ENCODE measurements at regions not wholly inside any gene's neighbourhood (a gene's known extent, or its start where the extent isn't known, plus 50 kb on each side); places are given as distances from the start of the nearest gene placed in this dataset.

DNA sequence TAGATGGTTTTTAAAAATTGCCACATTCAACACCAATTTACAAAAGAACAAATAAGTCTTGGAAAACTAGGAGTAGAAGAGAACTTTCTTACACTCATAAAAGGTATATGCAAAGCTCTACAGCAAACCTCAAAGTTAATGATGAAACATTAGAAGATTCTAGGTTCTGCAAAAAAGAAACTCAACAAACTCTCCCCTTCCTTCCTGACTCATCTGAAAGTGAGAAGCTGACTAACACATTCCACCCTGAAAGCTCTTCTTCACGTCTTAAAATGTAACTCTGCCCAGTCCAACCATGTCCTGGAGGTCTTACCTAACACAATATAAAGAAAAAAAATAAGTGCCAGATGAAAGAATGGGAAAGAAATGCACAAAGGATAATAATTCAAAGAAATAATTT is 218.9 kb upstream of the ISX start:
- 28% methylated on average over 1 of the region's 1 CpG for WGBS
- no peak for DNase-seq (ENCODE audit: low read depth in 6 of 9, low spot score in 9 of 9)
- no peaks in the 10 kb centered on the region for H3K36me3 ChIP-seq (ENCODE audit: control insufficient read depth in 2 of 2, insufficient read depth in 2 of 2, low read length in 1 of 2)
- no peak overlapping the region for H3K27ac ChIP-seq (ENCODE audit: low read depth in 1 of 2, low read length in 1 of 2)
- no peaks in the 10 kb centered on the region for H3K4me1 ChIP-seq (ENCODE audit: control insufficient read depth in 2 of 2, insufficient read depth in 2 of 2, low read length in 2 of 2)
- no peak overlapping the region for H3K4me3 ChIP-seq (ENCODE audit: low read length in 2 of 2)
- no peaks in the 10 kb centered on the region for H3K9me3 ChIP-seq (ENCODE audit: control insufficient read depth in 2 of 2, insufficient read depth in 1 of 2, low read length in 1 of 2)
- H3K27me3 ChIP-seq (ENCODE audit: control insufficient read depth in 2 of 2, insufficient read depth in 1 of 2, low read length in 1 of 2): no peaks in the 10 kb centered on the region

DNA sequence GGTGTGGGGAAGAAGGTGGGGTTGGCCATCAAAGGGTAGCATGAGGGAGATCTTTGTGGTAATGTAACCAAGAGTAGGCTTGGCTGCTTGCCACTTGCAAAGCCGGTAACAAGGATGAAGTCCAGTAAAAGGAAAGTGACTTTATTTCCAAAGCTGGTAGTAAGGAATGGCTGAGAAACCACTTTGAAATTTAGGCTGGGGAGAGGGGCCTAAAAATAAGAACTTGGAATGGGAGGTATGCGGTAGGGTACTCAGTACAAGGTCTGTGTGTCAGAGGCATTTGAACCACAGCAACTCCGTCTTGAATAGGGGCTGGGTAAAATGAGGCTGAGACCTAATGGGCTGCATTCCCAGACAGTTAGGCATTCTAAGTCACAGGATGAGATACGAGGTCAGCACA is 216.0 kb upstream of the ISX start:
- Histone ChIP-seq H3K27me3 (ENCODE audit: control insufficient read depth in 2 of 2, insufficient read depth in 1 of 2, low read length in 1 of 2) (no peaks in the 10 kb centered on the region), H3K4me3 (ENCODE audit: low read length in 2 of 2) (no peak overlapping the region), H3K27ac (ENCODE audit: low read depth in 1 of 2, low read length in 1 of 2) (no peak overlapping the region), H3K36me3 (ENCODE audit: control insufficient read depth in 2 of 2, insufficient read depth in 2 of 2, low read length in 1 of 2) (no peaks in the 10 kb centered on the region), H3K9me3 (ENCODE audit: control insufficient read depth in 2 of 2, insufficient read depth in 1 of 2, low read length in 1 of 2) (no peaks in the 10 kb centered on the region), H3K4me1 (ENCODE audit: control insufficient read depth in 2 of 2, insufficient read depth in 2 of 2, low read length in 2 of 2) (no peaks in the 10 kb centered on the region)
- 80% methylated on average over 4 of the region's 4 CpGs for WGBS
- no peak for DNase-seq (ENCODE audit: low read depth in 6 of 9, low spot score in 9 of 9)

DNA sequence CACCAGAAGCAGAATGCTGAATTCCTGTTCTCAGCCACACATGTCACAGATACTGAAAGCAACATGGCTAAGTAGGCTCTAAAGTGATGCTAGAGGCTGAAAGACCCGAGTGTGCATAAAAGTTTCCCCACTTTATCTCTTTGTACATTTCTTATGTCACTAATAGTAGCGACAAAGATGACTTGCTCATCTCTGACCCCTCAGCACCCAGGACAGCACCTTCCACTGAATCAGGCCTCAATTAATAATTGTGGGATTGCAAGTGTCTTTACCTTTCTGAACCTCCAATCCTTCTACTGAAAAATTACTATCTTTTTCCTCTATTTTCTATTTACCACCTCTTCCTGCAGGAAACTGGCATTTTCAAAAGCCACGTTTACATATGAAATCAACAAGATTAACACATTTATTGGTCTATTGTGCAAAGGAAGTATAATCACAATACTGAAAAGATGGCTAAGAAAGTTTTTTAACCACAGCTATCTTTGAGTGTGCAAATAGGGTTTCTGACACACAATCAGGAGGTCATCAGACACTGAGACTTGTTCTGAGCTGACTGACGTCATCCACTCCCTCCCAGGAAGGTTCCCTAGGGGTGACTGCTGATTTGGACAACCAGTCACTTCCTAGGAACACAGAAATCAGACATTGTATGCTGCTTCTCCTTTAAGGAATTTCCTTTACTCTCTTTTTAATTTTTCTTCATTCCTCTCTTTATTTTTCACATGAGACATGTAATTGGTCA is 213.9 kb upstream of the ISX start:
- DNase-seq (ENCODE audit: low read depth in 6 of 9, low spot score in 9 of 9): no peak
- no peaks in the 10 kb centered on the region for H3K4me1 ChIP-seq (ENCODE audit: control insufficient read depth in 2 of 2, insufficient read depth in 2 of 2, low read length in 2 of 2)
- H3K4me3 ChIP-seq (ENCODE audit: low read length in 2 of 2): no peak overlapping the region
- H3K36me3 ChIP-seq (ENCODE audit: control insufficient read depth in 2 of 2, insufficient read depth in 2 of 2, low read length in 1 of 2): no peaks in the 10 kb centered on the region
- no peaks in the 10 kb centered on the region for H3K27me3 ChIP-seq (ENCODE audit: control insufficient read depth in 2 of 2, insufficient read depth in 1 of 2, low read length in 1 of 2)
- no peak overlapping the region for H3K27ac ChIP-seq (ENCODE audit: low read depth in 1 of 2, low read length in 1 of 2)
- WGBS: 75% methylated on average over 4 of the region's 4 CpGs
- no peaks in the 10 kb centered on the region for H3K9me3 ChIP-seq (ENCODE audit: control insufficient read depth in 2 of 2, insufficient read depth in 1 of 2, low read length in 1 of 2)

DNA sequence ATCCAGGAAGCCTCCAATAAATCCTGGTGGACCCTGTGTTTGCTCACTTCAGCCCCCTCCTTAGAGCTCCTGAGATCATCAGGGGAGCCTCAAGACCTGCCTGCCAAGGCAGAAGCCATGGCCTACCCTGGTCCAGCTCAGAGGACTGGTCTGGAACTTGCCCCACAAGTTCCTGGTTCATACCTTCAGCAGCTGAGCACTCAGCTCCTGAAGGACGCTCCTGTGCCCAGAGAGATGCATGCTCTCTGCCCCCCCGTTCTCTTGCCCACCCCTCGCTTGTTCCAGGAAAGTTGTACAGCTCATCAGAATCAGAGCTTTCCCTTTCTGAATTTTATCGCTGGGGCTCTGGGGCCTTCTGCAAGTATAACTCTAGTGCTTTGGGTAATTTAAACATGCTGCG is 210.5 kb upstream of the ISX start:
- H3K27me3 ChIP-seq (ENCODE audit: control insufficient read depth in 2 of 2, insufficient read depth in 1 of 2, low read length in 1 of 2): no peaks in the 10 kb centered on the region
- 95% methylated on average over 5 of the region's 5 CpGs for WGBS
- no peaks in the 10 kb centered on the region for H3K36me3 ChIP-seq (ENCODE audit: control insufficient read depth in 2 of 2, insufficient read depth in 2 of 2, low read length in 1 of 2)
- H3K27ac ChIP-seq (ENCODE audit: low read depth in 1 of 2, low read length in 1 of 2): no peak overlapping the region
- no peaks in the 10 kb centered on the region for H3K9me3 ChIP-seq (ENCODE audit: control insufficient read depth in 2 of 2, insufficient read depth in 1 of 2, low read length in 1 of 2)
- DNase-seq (ENCODE audit: low read depth in 6 of 9, low spot score in 9 of 9): no peak
- H3K4me1 ChIP-seq (ENCODE audit: control insufficient read depth in 2 of 2, insufficient read depth in 2 of 2, low read length in 2 of 2): no peaks in the 10 kb centered on the region
- H3K4me3 ChIP-seq (ENCODE audit: low read length in 2 of 2): no peak overlapping the region

DNA sequence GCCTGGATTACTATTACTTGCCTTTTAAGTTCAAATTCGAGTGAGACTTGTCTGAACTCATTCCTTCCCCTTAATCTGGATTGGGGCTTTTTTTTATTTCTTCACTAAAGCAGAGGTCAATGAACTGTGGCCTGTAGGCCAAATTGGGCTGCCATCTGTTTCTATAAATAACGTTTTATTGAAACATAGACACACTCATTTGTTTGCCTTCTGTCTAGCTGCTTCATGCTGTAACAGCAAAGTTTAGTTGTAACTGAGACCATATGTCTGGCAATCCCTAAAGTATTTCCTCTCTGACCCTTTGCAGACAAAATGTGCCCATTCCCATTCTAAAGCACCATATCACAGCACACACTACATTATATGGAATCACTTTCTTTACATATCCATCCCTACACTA is 207.9 kb upstream of the ISX start:
- WGBS: 81% methylated on average over 2 of the region's 2 CpGs
- Histone ChIP-seq H3K27ac (ENCODE audit: low read depth in 1 of 2, low read length in 1 of 2) (no peak overlapping the region), H3K27me3 (ENCODE audit: control insufficient read depth in 2 of 2, insufficient read depth in 1 of 2, low read length in 1 of 2) (no peaks in the 10 kb centered on the region), H3K4me3 (ENCODE audit: low read length in 2 of 2) (no peak overlapping the region), H3K36me3 (ENCODE audit: control insufficient read depth in 2 of 2, insufficient read depth in 2 of 2, low read length in 1 of 2) (no peaks in the 10 kb centered on the region), H3K4me1 (ENCODE audit: control insufficient read depth in 2 of 2, insufficient read depth in 2 of 2, low read length in 2 of 2) (no peaks in the 10 kb centered on the region), H3K9me3 (ENCODE audit: control insufficient read depth in 2 of 2, insufficient read depth in 1 of 2, low read length in 1 of 2) (no peaks in the 10 kb centered on the region)
- no peak for DNase-seq (ENCODE audit: low read depth in 6 of 9, low spot score in 9 of 9)

DNA sequence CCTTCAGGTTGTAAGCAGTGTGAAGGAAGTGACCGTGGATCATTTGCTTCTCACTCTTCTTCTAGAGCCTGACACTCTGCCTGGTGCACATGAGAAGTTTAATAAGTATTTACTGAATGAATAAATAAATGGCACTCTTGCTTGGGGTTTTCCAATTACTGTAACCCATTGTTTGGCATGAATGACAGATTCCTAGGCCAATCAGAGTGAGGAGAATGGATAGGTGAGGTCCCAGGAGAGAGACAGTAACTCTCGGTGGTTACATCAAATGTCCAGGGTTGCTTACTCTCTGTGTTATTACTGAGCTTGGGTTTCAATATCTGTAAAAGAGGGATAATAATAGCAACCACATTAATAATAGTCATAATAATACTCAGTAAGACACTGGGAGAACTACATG is 204.2 kb upstream of the ISX start:
- Histone ChIP-seq H3K9me3 (ENCODE audit: control insufficient read depth in 2 of 2, insufficient read depth in 1 of 2, low read length in 1 of 2) (no peaks in the 10 kb centered on the region), H3K4me1 (ENCODE audit: control insufficient read depth in 2 of 2, insufficient read depth in 2 of 2, low read length in 2 of 2) (no peaks in the 10 kb centered on the region), H3K4me3 (ENCODE audit: low read length in 2 of 2) (no peak overlapping the region), H3K27ac (ENCODE audit: low read depth in 1 of 2, low read length in 1 of 2) (no peak overlapping the region), H3K27me3 (ENCODE audit: control insufficient read depth in 2 of 2, insufficient read depth in 1 of 2, low read length in 1 of 2) (no peaks in the 10 kb centered on the region), H3K36me3 (ENCODE audit: control insufficient read depth in 2 of 2, insufficient read depth in 2 of 2, low read length in 1 of 2) (no peaks in the 10 kb centered on the region)
- no peak for DNase-seq (ENCODE audit: low read depth in 6 of 9, low spot score in 9 of 9)
- 93% methylated on average over 2 of the region's 2 CpGs for WGBS

DNA sequence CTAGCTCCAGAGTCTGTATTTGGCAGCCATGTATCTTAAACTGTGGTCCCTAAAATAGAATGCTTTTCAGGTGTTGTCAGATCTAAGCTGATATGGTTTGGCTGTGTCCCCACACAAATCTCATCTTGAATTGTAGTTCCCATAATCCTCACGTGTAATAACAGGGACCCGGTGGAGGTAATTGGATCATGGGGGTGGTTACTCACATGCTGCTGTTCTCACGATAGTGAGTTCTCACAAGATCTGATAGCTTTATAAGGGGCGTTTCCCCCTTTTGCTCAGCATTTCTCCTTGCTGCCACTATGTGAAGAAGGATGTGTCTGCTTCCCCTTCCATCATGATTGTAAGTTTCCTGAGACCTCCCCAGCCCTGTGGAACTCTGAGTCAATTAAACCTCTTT is 199.9 kb upstream of the ISX start:
- Histone ChIP-seq H3K4me1 (ENCODE audit: control insufficient read depth in 2 of 2, insufficient read depth in 2 of 2, low read length in 2 of 2) (no peaks in the 10 kb centered on the region), H3K9me3 (ENCODE audit: control insufficient read depth in 2 of 2, insufficient read depth in 1 of 2, low read length in 1 of 2) (peaks cover 0 to 4% of the 10 kb centered on the region in 2 donors), H3K4me3 (ENCODE audit: low read length in 2 of 2) (no peak overlapping the region), H3K36me3 (ENCODE audit: control insufficient read depth in 2 of 2, insufficient read depth in 2 of 2, low read length in 1 of 2) (no peaks in the 10 kb centered on the region), H3K27ac (ENCODE audit: low read depth in 1 of 2, low read length in 1 of 2) (no peak overlapping the region), H3K27me3 (ENCODE audit: control insufficient read depth in 2 of 2, insufficient read depth in 1 of 2, low read length in 1 of 2) (no peaks in the 10 kb centered on the region)
- 82% methylated on average over 4 of the region's 4 CpGs for WGBS
- no peak for DNase-seq (ENCODE audit: low read depth in 6 of 9, low spot score in 9 of 9)

DNA sequence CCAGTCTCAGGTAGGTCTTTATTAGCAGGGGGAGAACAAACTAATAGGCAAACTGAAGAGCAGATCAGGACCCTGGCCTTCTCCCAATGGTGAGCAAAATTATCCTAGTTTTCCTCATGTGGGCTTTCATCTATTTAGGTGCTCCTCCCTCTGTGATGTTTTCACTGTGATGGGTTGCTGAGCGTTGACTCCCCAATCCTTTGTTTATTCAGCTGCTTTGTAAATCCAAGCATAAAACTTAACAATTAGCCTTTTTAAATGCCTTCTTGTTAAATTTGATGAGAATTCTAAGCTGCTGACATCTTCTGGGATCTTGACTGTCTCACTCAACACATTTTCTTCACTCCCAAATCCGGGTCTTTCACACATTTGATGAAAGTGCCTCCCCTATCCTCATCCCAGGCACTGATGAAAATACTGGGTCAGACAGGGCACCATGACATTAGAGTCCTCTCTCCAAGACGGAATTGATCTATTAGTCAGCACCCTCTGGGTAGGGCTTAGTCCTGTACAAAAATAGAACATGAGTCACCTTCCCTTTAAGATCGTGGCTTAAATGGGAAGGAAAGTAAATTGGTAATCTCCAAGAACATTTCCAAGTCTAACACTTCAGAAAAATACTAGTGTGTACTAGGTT is 199.3 kb upstream of the ISX start:
- DNase-seq (ENCODE audit: low read depth in 6 of 9, low spot score in 9 of 9): no peak
- WGBS: 75% methylated on average over 4 of the region's 4 CpGs
- H3K27me3 ChIP-seq (ENCODE audit: control insufficient read depth in 2 of 2, insufficient read depth in 1 of 2, low read length in 1 of 2): no peaks in the 10 kb centered on the region
- no peak overlapping the region for H3K4me3 ChIP-seq (ENCODE audit: low read length in 2 of 2)
- peaks cover 0 to 4% of the 10 kb centered on the region in 2 donors for H3K9me3 ChIP-seq (ENCODE audit: control insufficient read depth in 2 of 2, insufficient read depth in 1 of 2, low read length in 1 of 2)
- no peaks in the 10 kb centered on the region for H3K36me3 ChIP-seq (ENCODE audit: control insufficient read depth in 2 of 2, insufficient read depth in 2 of 2, low read length in 1 of 2)
- no peaks in the 10 kb centered on the region for H3K4me1 ChIP-seq (ENCODE audit: control insufficient read depth in 2 of 2, insufficient read depth in 2 of 2, low read length in 2 of 2)
- no peak overlapping the region for H3K27ac ChIP-seq (ENCODE audit: low read depth in 1 of 2, low read length in 1 of 2)

DNA sequence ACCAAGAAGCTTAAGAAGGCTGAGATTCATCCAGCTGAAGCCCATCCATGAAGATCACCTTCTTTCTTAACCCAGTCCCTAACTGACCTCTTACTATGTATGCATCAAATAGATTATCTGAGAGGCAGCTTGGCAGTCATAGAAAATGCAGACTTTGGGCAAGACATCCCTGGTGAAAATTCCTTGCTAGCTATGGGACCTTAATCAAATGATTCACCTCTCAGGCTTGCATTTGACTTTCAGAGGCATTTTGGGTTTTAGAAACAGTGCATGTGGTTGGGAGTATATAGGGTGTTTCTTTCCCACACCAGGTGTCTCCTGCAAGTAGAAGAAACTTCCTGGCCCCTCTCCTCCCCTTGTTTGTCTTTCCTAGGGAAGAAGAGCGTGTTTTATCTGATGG is 188.5 kb upstream of the ISX start:
- no peak for DNase-seq (ENCODE audit: low read depth in 6 of 9, low spot score in 9 of 9)

More for the DNA sequence above, 188.5 kb upstream of the ISX start:
- H3K4me3 ChIP-seq (ENCODE audit: low read length in 2 of 2): no peak overlapping the region
- no peaks in the 10 kb centered on the region for H3K36me3 ChIP-seq (ENCODE audit: control insufficient read depth in 2 of 2, insufficient read depth in 2 of 2, low read length in 1 of 2)
- no peaks in the 10 kb centered on the region for H3K4me1 ChIP-seq (ENCODE audit: control insufficient read depth in 2 of 2, insufficient read depth in 2 of 2, low read length in 2 of 2)
- no peaks in the 10 kb centered on the region for H3K27me3 ChIP-seq (ENCODE audit: control insufficient read depth in 2 of 2, insufficient read depth in 1 of 2, low read length in 1 of 2)
- H3K27ac ChIP-seq (ENCODE audit: low read depth in 1 of 2, low read length in 1 of 2): no peak overlapping the region
- WGBS: 65% methylated on average over 1 of the region's 1 CpG
- H3K9me3 ChIP-seq (ENCODE audit: control insufficient read depth in 2 of 2, insufficient read depth in 1 of 2, low read length in 1 of 2): no peaks in the 10 kb centered on the region

Measured in thymus (tissue), 11 donors.